Activated B cell treated with CpG ODN at 0.5 μM for 24 hours (primary cell): ENCODE measurements at regions not wholly inside any gene's neighbourhood (a gene's known extent, or its start where the extent isn't known, plus 50 kb on each side); places are given as distances from the start of the nearest gene placed in this dataset.

Experiments used
- ATAC-seq: fragments of 200-7000 bp; cut with Tn5 transposase; one replicate; pipeline ENCODE4 v1.10.0; 2021; ENCODE audit warnings: low read depth, mild to moderate bottlenecking, moderate library complexity
- CTCF ChIA-PET: fragments of 350-600 bp; sonication (Branson Sonifier 250); formaldehyde crosslinking; loops from one replicate; lab custom pipeline; 2021; ENCODE audit warnings: antibody characterized with exemption; lab: Charles Lee
- POLR2A ChIA-PET: fragments of 350-600 bp; sonication (Branson Sonifier 250); formaldehyde crosslinking; loops from one replicate; lab custom pipeline; 2021; ENCODE audit warnings: antibody characterized with exemption; lab: Charles Lee
- DNase-seq: peaks from one replicate; pipeline ENCODE4 v3.0.0; 2022
- H3K27ac Mint-ChIP-seq: one replicate; pipeline ENCODE4 v1.8.0; 2020; ENCODE audit warnings: mixed read lengths
- H3K27me3 Mint-ChIP-seq: one replicate; pipeline ENCODE4 v1.8.0; 2021; ENCODE audit warnings: mixed read lengths
- H3K36me3 Mint-ChIP-seq: one replicate; pipeline ENCODE4 v1.8.0; 2021; ENCODE audit warnings: low read depth, mixed read lengths
- H3K4me1 Mint-ChIP-seq: one replicate; pipeline ENCODE4 v1.8.0; 2021; ENCODE audit warnings: mixed read lengths
- H3K4me3 Mint-ChIP-seq: one replicate; pipeline ENCODE4 v1.8.0; 2020; ENCODE audit warnings: mild to moderate bottlenecking, mixed read lengths
- H3K9me3 Mint-ChIP-seq: one replicate; pipeline ENCODE4 v1.8.0; 2020; ENCODE audit warnings: mixed read lengths
- CTCF ChIP-seq: fragments of 200-600 bp; IDR thresholded peaks from one replicate; pipeline ENCODE4 v1.8.0; 2022; ENCODE audit warnings: antibody characterized with exemption, mild to moderate bottlenecking
- intact Hi-C: fragments of 100-400 bp; cut with micrococcal nuclease; formaldehyde crosslinking; loops from one replicate; pipeline ENCODE4 v1.15.1; 2024

- CTCF ChIA-PET, result no interaction called here
- TF ChIP-seq CTCF, result no peak
Measured at GRCh38 chr12:111249757-111250156, 119.1 kb downstream of the PHETA1 start.

GRCh38 chr12:111249018-111249370, 119.9 kb downstream of the PHETA1 start:
- Mint-ChIP-seq H3K27ac (no peak overlapping the region), H3K27me3 (peaks cover 8% of the 10 kb centered on the region), H3K36me3 (no peaks in the 10 kb centered on the region), H3K4me3 (no peak overlapping the region), H3K9me3 (peaks cover 3% of the 10 kb centered on the region), H3K4me1 (no peaks in the 10 kb centered on the region)
- ChIA-PET CTCF (no interaction called here), POLR2A (interaction anchor here (0.7 kb wide), 1 partner anchor 519 kb away, joined by 11 read pairs; no protein-coding TSS in a partner anchor)
- no peak for TF ChIP-seq CTCF
- intact Hi-C loops, result no loop called here
- DNase-seq, result no peak
- no peak for ATAC-seq

More at GRCh38 chr12:111249757-111250156, 119.1 kb downstream of the PHETA1 start:
- no peaks in the 10 kb centered on the region for H3K4me1 Mint-ChIP-seq
- intact Hi-C loops, result no loop called here
- DNase-seq (no peak), ATAC-seq (no peak)
- H3K4me3 Mint-ChIP-seq, result no peak overlapping the region
- H3K27ac Mint-ChIP-seq, result no peak overlapping the region
- H3K36me3 Mint-ChIP-seq, result no peaks in the 10 kb centered on the region
- H3K27me3 Mint-ChIP-seq, result peaks cover 12% of the 10 kb centered on the region
- H3K9me3 Mint-ChIP-seq, result no peaks in the 10 kb centered on the region
- POLR2A ChIA-PET, result interaction anchor here (0.7 kb wide), 1 partner anchor 518 kb away, joined by 11 read pairs; no protein-coding TSS in a partner anchor

GRCh38 chr12:111248236-111249017, 120.5 kb downstream of the PHETA1 start:
- no peak for TF ChIP-seq CTCF
- no peaks in the 10 kb centered on the region for H3K4me1 Mint-ChIP-seq
- H3K9me3 Mint-ChIP-seq, result peaks cover 3% of the 10 kb centered on the region
- no peak overlapping the region for H3K27ac Mint-ChIP-seq
- H3K36me3 Mint-ChIP-seq, result no peaks in the 10 kb centered on the region
- peaks cover 7% of the 10 kb centered on the region for H3K27me3 Mint-ChIP-seq
- intact Hi-C loops, result no loop called here
- POLR2A ChIA-PET, result no interaction called here
- CTCF ChIA-PET, result no interaction called here
- no peak for DNase-seq
- H3K4me3 Mint-ChIP-seq, result no peak overlapping the region
- ATAC-seq, result no peak

- Mint-ChIP-seq H3K4me3 (no peak overlapping the region), H3K9me3 (peaks cover 7% of the 10 kb centered on the region), H3K27ac (no peak overlapping the region), H3K27me3 (no peaks in the 10 kb centered on the region), H3K36me3 (no peaks in the 10 kb centered on the region), H3K4me1 (no peaks in the 10 kb centered on the region)
- no peak for TF ChIP-seq CTCF
- ChIA-PET CTCF (no interaction called here), POLR2A (no interaction called here)
- intact Hi-C loops, result no loop called here
- ATAC-seq (no peak), DNase-seq (no peak)
Measured at GRCh38 chr12:111247083-111247783, 121.7 kb downstream of the PHETA1 start.

GRCh38 chr12:111246477-111247011, 122.4 kb downstream of the PHETA1 start:
- Mint-ChIP-seq H3K27ac (no peak overlapping the region), H3K4me3 (no peak overlapping the region), H3K4me1 (no peaks in the 10 kb centered on the region), H3K36me3 (no peaks in the 10 kb centered on the region), H3K9me3 (peaks cover 7% of the 10 kb centered on the region), H3K27me3 (no peaks in the 10 kb centered on the region)
- DNase-seq (no peak), ATAC-seq (no peak)
- ChIA-PET CTCF (no interaction called here), POLR2A (no interaction called here)
- intact Hi-C loops, result no loop called here
- no peak for TF ChIP-seq CTCF
